ENCODE measurements at regions not wholly inside any gene's neighbourhood (a gene's known extent, or its start where the extent isn't known, plus 50 kb on each side); places are given as distances from the start of the nearest gene placed in this dataset.

- Histone ChIP-seq H3K4me3 (replicated peaks in 1 of 3; ENCODE audit: insufficient read depth in 1 of 3, low read depth in 2 of 3, low read length in 3 of 3) (no peak overlapping the region), H4K20me1 (ENCODE audit: insufficient read depth, low read length) (no peaks in the 10 kb centered on the region), H3K27ac (ENCODE audit: extremely low read length, insufficient read depth, low read length) (no peak overlapping the region), H3K9ac (ENCODE audit: insufficient read depth, low read depth, low read length) (no peak overlapping the region), H3K27me3 (ENCODE audit: control insufficient read depth in 1 of 2, insufficient read depth in 2 of 2, low read length in 2 of 2) (no peaks in the 10 kb centered on the region), H3K4me2 (ENCODE audit: low read depth, low read length) (no peak overlapping the region), H3K9me3 (ENCODE audit: low read length) (no peaks in the 10 kb centered on the region), H3K79me2 (ENCODE audit: insufficient read depth, low read length) (no peaks in the 10 kb centered on the region), H3K36me3 (replicated peaks in 1 of 2; ENCODE audit: control insufficient read depth in 1 of 2, insufficient read depth in 2 of 2, low read length in 2 of 2) (no peaks in the 10 kb centered on the region), H2AFZ (ENCODE audit: low read length) (no peak overlapping the region), H3K4me1 (ENCODE audit: insufficient read depth, low read length) (no peaks in the 10 kb centered on the region)
- no peak for TF ChIP-seq ZNF550 (CRISPR knock-in tag; IDR thresholded peaks at IDR 0.05; ENCODE audit: borderline replicate concordance)
- no peak for TF ChIP-seq ZNF275 (CRISPR knock-in tag; IDR thresholded peaks at IDR 0.05; ENCODE audit: borderline replicate concordance)
- no peak for TF ChIP-seq ZNF326 (CRISPR knock-in tag; IDR thresholded peaks at IDR 0.05; ENCODE audit: borderline replicate concordance)
- TF ChIP-seq RARG (CRISPR knock-in tag; IDR thresholded peaks at IDR 0.05; ENCODE audit: low read depth) = no peak
- TF ChIP-seq HES4 (CRISPR knock-in tag; IDR thresholded peaks at IDR 0.05; ENCODE audit: borderline replicate concordance) = no peak
- no peak for TF ChIP-seq ZNF30 (CRISPR knock-in tag; IDR thresholded peaks at IDR 0.05)
- no peak for TF ChIP-seq NFE2 (CRISPR knock-in tag; IDR thresholded peaks at IDR 0.05)
- no peak for TF ChIP-seq ZNF10 (CRISPR knock-in tag; IDR thresholded peaks at IDR 0.05; ENCODE audit: borderline replicate concordance, low read depth)
- no peak for TF ChIP-seq GATAD2A (CRISPR knock-in tag; IDR thresholded peaks at IDR 0.05)
- no peak for DNase-seq (ENCODE audit: low spot score)
- no TSS peak for BruUV-seq (replicated peaks)
- 0% methylated on average over 1 of the region's 1 CpG for WGBS (ENCODE audit: low lambda C conversion rate)
- in situ Hi-C loops (cut with HindIII; ENCODE audit: extremely low pct_ligation_motif_present, low pct_unique_long_range_greater_than_20kb) = no loop called here
- ATAC-seq = no peak
- CTCF ChIA-PET (ENCODE audit: low intra/inter-chr PET ratio, low total read pairs) = no interaction called here
- FAIRE-seq = no peak
- intact Hi-C loops (cut with micrococcal nuclease; ENCODE audit: unreplicated experiment) = no loop called here
- POLR2A ChIA-PET = no interaction called here
Measured at GRCh38 chr3:132087356-132087755, 52.5 kb upstream of the CPNE4 start.

DNA sequence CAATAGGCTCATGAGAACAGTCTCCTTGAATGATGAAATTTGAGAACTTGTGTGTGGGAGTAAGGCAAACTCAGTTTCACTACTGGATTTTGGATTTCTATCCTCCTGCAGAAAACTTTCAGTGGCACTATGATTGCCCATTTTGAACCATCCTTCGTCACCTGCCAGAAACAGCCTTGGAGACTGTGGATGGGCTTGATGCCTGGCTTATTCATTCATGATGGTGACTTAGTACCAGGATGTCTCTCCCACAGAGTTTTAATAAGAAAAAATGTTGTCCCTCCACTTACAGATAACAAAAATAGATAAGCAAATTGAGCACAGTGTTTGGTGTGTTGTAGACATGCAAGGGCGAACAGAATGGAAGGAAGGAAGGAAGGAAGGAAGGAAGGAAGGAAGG is 53.5 kb upstream of the CPNE4 start:
- WGBS (ENCODE audit: low lambda C conversion rate) = 0% methylated on average over 2 of the region's 2 CpGs
- Histone ChIP-seq H4K20me1 (ENCODE audit: insufficient read depth, low read length) (no peaks in the 10 kb centered on the region), H3K4me3 (replicated peaks in 1 of 3; ENCODE audit: insufficient read depth in 1 of 3, low read depth in 2 of 3, low read length in 3 of 3) (no peak overlapping the region), H3K9ac (ENCODE audit: insufficient read depth, low read depth, low read length) (no peak overlapping the region), H3K9me3 (ENCODE audit: low read length) (no peaks in the 10 kb centered on the region), H2AFZ (ENCODE audit: low read length) (no peak overlapping the region), H3K79me2 (ENCODE audit: insufficient read depth, low read length) (no peaks in the 10 kb centered on the region), H3K36me3 (replicated peaks in 1 of 2; ENCODE audit: control insufficient read depth in 1 of 2, insufficient read depth in 2 of 2, low read length in 2 of 2) (no peaks in the 10 kb centered on the region), H3K27me3 (ENCODE audit: control insufficient read depth in 1 of 2, insufficient read depth in 2 of 2, low read length in 2 of 2) (no peaks in the 10 kb centered on the region), H3K4me1 (ENCODE audit: insufficient read depth, low read length) (no peaks in the 10 kb centered on the region), H3K27ac (ENCODE audit: extremely low read length, insufficient read depth, low read length) (no peak overlapping the region), H3K4me2 (ENCODE audit: low read depth, low read length) (no peak overlapping the region)
- ATAC-seq (no peak), DNase-seq (ENCODE audit: low spot score) (no peak), FAIRE-seq (no peak)
- ChIA-PET POLR2A (no interaction called here), CTCF (ENCODE audit: low intra/inter-chr PET ratio, low total read pairs) (no interaction called here)
- intact Hi-C loops (cut with micrococcal nuclease; ENCODE audit: unreplicated experiment) = no loop called here
- in situ Hi-C loops (cut with HindIII; ENCODE audit: extremely low pct_ligation_motif_present, low pct_unique_long_range_greater_than_20kb) = no loop called here
- BruUV-seq (replicated peaks) = no TSS peak
- no peak for TF ChIP-seq ZNF562 (CRISPR knock-in tag; IDR thresholded peaks at IDR 0.05; ENCODE audit: borderline replicate concordance)
- TF ChIP-seq ZNF598 (CRISPR knock-in tag; IDR thresholded peaks at IDR 0.05; ENCODE audit: borderline replicate concordance) = no peak
- no peak for TF ChIP-seq PAX8 (CRISPR knock-in tag; IDR thresholded peaks at IDR 0.05; ENCODE audit: borderline replicate concordance)
- TF ChIP-seq SALL1 (CRISPR knock-in tag; IDR thresholded peaks at IDR 0.05) = no peak
- TF ChIP-seq, protein P1, sequence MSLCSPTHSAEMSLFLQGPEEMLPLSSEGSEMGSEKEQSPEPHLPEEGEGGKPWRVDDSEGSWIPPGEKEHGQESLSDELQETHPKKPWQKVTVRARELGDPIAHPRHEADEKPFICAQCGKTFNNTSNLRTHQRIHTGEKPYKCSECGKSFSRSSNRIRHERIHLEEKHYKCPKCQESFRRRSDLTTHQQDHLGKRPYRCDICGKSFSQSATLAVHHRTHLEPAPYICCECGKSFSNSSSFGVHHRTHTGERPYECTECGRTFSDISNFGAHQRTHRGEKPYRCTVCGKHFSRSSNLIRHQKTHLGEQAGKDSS (CRISPR knock-in tag; IDR thresholded peaks at IDR 0.05; ENCODE audit: borderline replicate concordance, low read depth) = no peak
- TF ChIP-seq ZNF101 (CRISPR knock-in tag; IDR thresholded peaks at IDR 0.05; ENCODE audit: borderline replicate concordance, low read depth) = no peak

Data from HepG2 (cell line).